ENCODE measurements at regions not wholly inside any gene's neighbourhood (a gene's known extent, or its start where the extent isn't known, plus 50 kb on each side); places are given as distances from the start of the nearest gene placed in this dataset.
"Not testable (repeated sequence)": the region's sequence is repeated elsewhere in the genome, so short reads cannot be mapped to it uniquely, and the experiment has no call there.

GRCh38 chr7:81859433-81859832 is 89.6 kb upstream of the HGF start:
- TF ChIP-seq CTCF (IDR thresholded peaks at IDR 0.05; ENCODE audit: borderline replicate concordance, extremely low read depth, insufficient read depth): no peak
- H3K36me3 ChIP-seq (ENCODE audit: control insufficient read depth in 2 of 3, insufficient read depth in 3 of 3, low read length in 3 of 3): no peaks in the 10 kb centered on the region
- H3K27me3 ChIP-seq (ENCODE audit: control insufficient read depth, insufficient read depth, low read length): no peaks in the 10 kb centered on the region
- H3K27ac ChIP-seq (ENCODE audit: low read depth in 2 of 2, low read length in 2 of 2): no peak overlapping the region
- no peak overlapping the region for H3K4me3 ChIP-seq (ENCODE audit: low read length in 3 of 3)
- no peak overlapping the region for H3K9ac ChIP-seq (ENCODE audit: low read length in 3 of 3)
- intact Hi-C loops (cut with DNase I): no loop called here
- no peaks in the 10 kb centered on the region for H3K4me1 ChIP-seq (ENCODE audit: control insufficient read depth in 2 of 3, insufficient read depth in 2 of 3, low read depth in 1 of 3, low read length in 3 of 3)
- DNase-seq: no peak
- FAIRE-seq: no peak
- no peaks in the 10 kb centered on the region for H3K9me3 ChIP-seq (ENCODE audit: control insufficient read depth in 2 of 3, insufficient read depth in 1 of 3, low read length in 3 of 3)

- H3K4me1 ChIP-seq (ENCODE audit: control insufficient read depth in 2 of 3, insufficient read depth in 2 of 3, low read depth in 1 of 3, low read length in 3 of 3); FAIRE-seq; H3K27ac ChIP-seq (ENCODE audit: low read depth in 2 of 2, low read length in 2 of 2); DNase-seq; H3K4me3 ChIP-seq (ENCODE audit: low read length in 3 of 3); H3K9me3 ChIP-seq (ENCODE audit: control insufficient read depth in 2 of 3, insufficient read depth in 1 of 3, low read length in 3 of 3); H3K27me3 ChIP-seq (ENCODE audit: control insufficient read depth, insufficient read depth, low read length); H3K9ac ChIP-seq (ENCODE audit: low read length in 3 of 3); H3K36me3 ChIP-seq (ENCODE audit: control insufficient read depth in 2 of 3, insufficient read depth in 3 of 3, low read length in 3 of 3); intact Hi-C loops (cut with DNase I): not testable (repeated sequence)
Measured at GRCh38 chr7:81858820-81859219, 89.0 kb upstream of the HGF start.

- DNase-seq (no peak), FAIRE-seq (no peak)
- Histone ChIP-seq H3K27me3 (ENCODE audit: control insufficient read depth, insufficient read depth, low read length) (no peaks in the 10 kb centered on the region), H3K27ac (ENCODE audit: low read depth in 2 of 2, low read length in 2 of 2) (no peak overlapping the region), H3K9ac (ENCODE audit: low read length in 3 of 3) (no peak overlapping the region), H3K9me3 (ENCODE audit: control insufficient read depth in 2 of 3, insufficient read depth in 1 of 3, low read length in 3 of 3) (no peaks in the 10 kb centered on the region), H3K4me1 (ENCODE audit: control insufficient read depth in 2 of 3, insufficient read depth in 2 of 3, low read depth in 1 of 3, low read length in 3 of 3) (no peaks in the 10 kb centered on the region), H3K4me3 (ENCODE audit: low read length in 3 of 3) (no peak overlapping the region), H3K36me3 (ENCODE audit: control insufficient read depth in 2 of 3, insufficient read depth in 3 of 3, low read length in 3 of 3) (no peaks in the 10 kb centered on the region)
- TF ChIP-seq CTCF (IDR thresholded peaks at IDR 0.05; ENCODE audit: borderline replicate concordance, extremely low read depth, insufficient read depth): no peak
- intact Hi-C loops (cut with DNase I): no loop called here
Measured at GRCh38 chr7:81857385-81857784, 87.5 kb upstream of the HGF start.

- no peak for FAIRE-seq
- H3K27ac ChIP-seq (ENCODE audit: low read depth in 2 of 2, low read length in 2 of 2): no peak overlapping the region
- DNase-seq: no peak
Measured at GRCh38 chr7:81854518-81854917, 84.7 kb upstream of the HGF start.

More at GRCh38 chr7:81854518-81854917, 84.7 kb upstream of the HGF start:
- H3K9ac ChIP-seq (ENCODE audit: low read length in 3 of 3): no peak overlapping the region
- no peak for TF ChIP-seq CTCF (IDR thresholded peaks at IDR 0.05; ENCODE audit: borderline replicate concordance, extremely low read depth, insufficient read depth)
- intact Hi-C loops (cut with DNase I): no loop called here
- no peaks in the 10 kb centered on the region for H3K27me3 ChIP-seq (ENCODE audit: control insufficient read depth, insufficient read depth, low read length)
- no peaks in the 10 kb centered on the region for H3K9me3 ChIP-seq (ENCODE audit: control insufficient read depth in 2 of 3, insufficient read depth in 1 of 3, low read length in 3 of 3)
- H3K36me3 ChIP-seq (ENCODE audit: control insufficient read depth in 2 of 3, insufficient read depth in 3 of 3, low read length in 3 of 3): no peaks in the 10 kb centered on the region
- H3K4me3 ChIP-seq (ENCODE audit: low read length in 3 of 3): no peak overlapping the region
- no peaks in the 10 kb centered on the region for H3K4me1 ChIP-seq (ENCODE audit: control insufficient read depth in 2 of 3, insufficient read depth in 2 of 3, low read depth in 1 of 3, low read length in 3 of 3)
